ENCODE measurements at regions not wholly inside any gene's neighbourhood (a gene's known extent, or its start where the extent isn't known, plus 50 kb on each side); places are given as distances from the start of the nearest gene placed in this dataset.

DNA sequence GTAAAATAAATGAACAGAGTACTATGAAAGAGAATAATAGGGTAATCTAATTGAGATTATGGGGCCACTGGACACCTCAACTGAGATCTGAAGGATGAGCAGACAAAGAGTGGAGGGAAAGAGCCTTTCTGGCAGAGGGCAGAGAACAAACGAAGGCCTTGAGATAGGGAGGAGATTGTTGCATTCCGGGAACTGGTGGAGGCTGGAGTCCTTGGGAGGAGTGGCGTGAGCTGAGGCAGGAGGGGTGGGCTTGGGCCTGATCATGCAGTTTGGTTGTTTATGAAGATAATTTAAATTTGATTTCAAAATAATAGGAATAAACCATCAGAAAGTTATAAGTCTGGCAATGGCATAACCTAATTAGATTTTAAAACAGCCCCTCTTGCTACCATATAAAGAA lies 59.5 kb upstream of the GALNT15 start:
- Histone ChIP-seq H3K36me3 (ENCODE audit: control insufficient read depth in 2 of 3, insufficient read depth in 3 of 3, low read length in 3 of 3) (no peaks in the 10 kb centered on the region), H3K27me3 (ENCODE audit: control insufficient read depth, insufficient read depth, low read length) (no peaks in the 10 kb centered on the region), H3K4me1 (ENCODE audit: control insufficient read depth in 2 of 3, insufficient read depth in 2 of 3, low read depth in 1 of 3, low read length in 3 of 3) (no peaks in the 10 kb centered on the region), H3K4me3 (ENCODE audit: low read length in 3 of 3) (no peak overlapping the region), H3K9ac (ENCODE audit: low read length in 3 of 3) (no peak overlapping the region), H3K9me3 (ENCODE audit: control insufficient read depth in 2 of 3, insufficient read depth in 1 of 3, low read length in 3 of 3) (no peaks in the 10 kb centered on the region), H3K27ac (ENCODE audit: low read depth in 2 of 2, low read length in 2 of 2) (no peak overlapping the region)
- DNase-seq (no peak), FAIRE-seq (no peak)
- intact Hi-C loops (cut with DNase I), result no loop called here
- TF ChIP-seq, protein P1, sequence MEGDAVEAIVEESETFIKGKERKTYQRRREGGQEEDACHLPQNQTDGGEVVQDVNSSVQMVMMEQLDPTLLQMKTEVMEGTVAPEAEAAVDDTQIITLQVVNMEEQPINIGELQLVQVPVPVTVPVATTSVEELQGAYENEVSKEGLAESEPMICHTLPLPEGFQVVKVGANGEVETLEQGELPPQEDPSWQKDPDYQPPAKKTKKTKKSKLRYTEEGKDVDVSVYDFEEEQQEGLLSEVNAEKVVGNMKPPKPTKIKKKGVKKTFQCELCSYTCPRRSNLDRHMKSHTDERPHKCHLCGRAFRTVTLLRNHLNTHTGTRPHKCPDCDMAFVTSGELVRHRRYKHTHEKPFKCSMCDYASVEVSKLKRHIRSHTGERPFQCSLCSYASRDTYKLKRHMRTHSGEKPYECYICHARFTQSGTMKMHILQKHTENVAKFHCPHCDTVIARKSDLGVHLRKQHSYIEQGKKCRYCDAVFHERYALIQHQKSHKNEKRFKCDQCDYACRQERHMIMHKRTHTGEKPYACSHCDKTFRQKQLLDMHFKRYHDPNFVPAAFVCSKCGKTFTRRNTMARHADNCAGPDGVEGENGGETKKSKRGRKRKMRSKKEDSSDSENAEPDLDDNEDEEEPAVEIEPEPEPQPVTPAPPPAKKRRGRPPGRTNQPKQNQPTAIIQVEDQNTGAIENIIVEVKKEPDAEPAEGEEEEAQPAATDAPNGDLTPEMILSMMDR (IDR thresholded peaks at IDR 0.05; ENCODE audit: borderline replicate concordance, extremely low read depth, insufficient read depth), result no peak

DNA sequence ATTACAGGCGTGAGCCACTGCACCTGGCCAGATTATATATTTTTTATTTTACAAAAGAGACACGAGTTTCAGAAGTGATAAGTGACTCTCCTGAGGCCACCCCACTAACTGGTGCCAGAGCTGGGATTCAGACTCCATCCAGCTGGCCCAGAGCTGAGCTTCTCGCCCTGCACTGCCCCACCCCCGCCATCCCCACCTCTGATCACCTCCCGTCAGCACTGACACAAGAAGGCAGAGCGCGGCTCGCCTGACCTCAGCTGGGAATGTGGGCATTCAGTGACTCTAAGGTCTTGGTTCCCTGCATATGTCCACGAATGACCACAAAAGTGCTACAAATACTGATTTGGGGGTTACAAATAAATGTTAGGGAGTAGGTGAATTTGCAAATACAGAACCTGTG lies 56.1 kb upstream of the GALNT15 start:
- TF ChIP-seq, protein P1 (IDR thresholded peaks at IDR 0.05; ENCODE audit: borderline replicate concordance, extremely low read depth, insufficient read depth), result no peak
- DNase-seq, result no peak

GRCh38 chr3:16119887-16120286 lies 54.6 kb upstream of the GALNT15 start:
- no peaks in the 10 kb centered on the region for H3K27me3 ChIP-seq (ENCODE audit: control insufficient read depth, insufficient read depth, low read length)
- H3K36me3 ChIP-seq (ENCODE audit: control insufficient read depth in 2 of 3, insufficient read depth in 3 of 3, low read length in 3 of 3), result no peaks in the 10 kb centered on the region
- H3K9me3 ChIP-seq (ENCODE audit: control insufficient read depth in 2 of 3, insufficient read depth in 1 of 3, low read length in 3 of 3), result no peaks in the 10 kb centered on the region
- H3K27ac ChIP-seq (ENCODE audit: low read depth in 2 of 2, low read length in 2 of 2), result no peak overlapping the region
- intact Hi-C loops (cut with DNase I), result no loop called here
- H3K4me1 ChIP-seq (ENCODE audit: control insufficient read depth in 2 of 3, insufficient read depth in 2 of 3, low read depth in 1 of 3, low read length in 3 of 3), result peaks cover 0 to 2% (median 0%) of the 10 kb centered on the region in 3 donors
- H3K9ac ChIP-seq (ENCODE audit: low read length in 3 of 3), result no peak overlapping the region
- DNase-seq, result peak in 1 of 5 donors; percentile 14
- H3K4me3 ChIP-seq (ENCODE audit: low read length in 3 of 3), result no peak overlapping the region
- no peak for FAIRE-seq
- TF ChIP-seq, protein P1 (IDR thresholded peaks at IDR 0.05; ENCODE audit: borderline replicate concordance, extremely low read depth, insufficient read depth), result no peak

More for the DNA sequence above, 56.1 kb upstream of the GALNT15 start:
- no peak overlapping the region for H3K9ac ChIP-seq (ENCODE audit: low read length in 3 of 3)
- H3K27me3 ChIP-seq (ENCODE audit: control insufficient read depth, insufficient read depth, low read length), result no peaks in the 10 kb centered on the region
- H3K4me3 ChIP-seq (ENCODE audit: low read length in 3 of 3), result no peak overlapping the region
- intact Hi-C loops (cut with DNase I), result no loop called here
- H3K4me1 ChIP-seq (ENCODE audit: control insufficient read depth in 2 of 3, insufficient read depth in 2 of 3, low read depth in 1 of 3, low read length in 3 of 3), result peaks cover 0 to 2% (median 0%) of the 10 kb centered on the region in 3 donors
- no peaks in the 10 kb centered on the region for H3K36me3 ChIP-seq (ENCODE audit: control insufficient read depth in 2 of 3, insufficient read depth in 3 of 3, low read length in 3 of 3)
- no peak for FAIRE-seq
- H3K9me3 ChIP-seq (ENCODE audit: control insufficient read depth in 2 of 3, insufficient read depth in 1 of 3, low read length in 3 of 3), result no peaks in the 10 kb centered on the region
- H3K27ac ChIP-seq (ENCODE audit: low read depth in 2 of 2, low read length in 2 of 2), result no peak overlapping the region

- intact Hi-C loops (cut with DNase I), result no loop called here
- Histone ChIP-seq H3K4me3 (ENCODE audit: low read length in 3 of 3) (no peak overlapping the region), H3K36me3 (ENCODE audit: control insufficient read depth in 2 of 3, insufficient read depth in 3 of 3, low read length in 3 of 3) (no peaks in the 10 kb centered on the region), H3K4me1 (ENCODE audit: control insufficient read depth in 2 of 3, insufficient read depth in 2 of 3, low read depth in 1 of 3, low read length in 3 of 3) (peaks cover 0 to 2% (median 0%) of the 10 kb centered on the region in 3 donors), H3K9me3 (ENCODE audit: control insufficient read depth in 2 of 3, insufficient read depth in 1 of 3, low read length in 3 of 3) (no peaks in the 10 kb centered on the region), H3K27me3 (ENCODE audit: control insufficient read depth, insufficient read depth, low read length) (no peaks in the 10 kb centered on the region), H3K27ac (ENCODE audit: low read depth in 2 of 2, low read length in 2 of 2) (no peak overlapping the region), H3K9ac (ENCODE audit: low read length in 3 of 3) (no peak overlapping the region)
- TF ChIP-seq, protein P1 (IDR thresholded peaks at IDR 0.05; ENCODE audit: borderline replicate concordance, extremely low read depth, insufficient read depth), result no peak
- DNase-seq (no peak), FAIRE-seq (no peak)
Observed at GRCh38 chr3:16121391-16121790, 53.1 kb upstream of the GALNT15 start.

All from kidney (tissue), 13 donors.